Activated gamma-delta T cell treated with anti-CD3 and anti-CD28 coated beads, Interleukin-2, amount 50 U/mL, for 16 hours (primary cell): ENCODE measurements at regions not wholly inside any gene's neighbourhood (a gene's known extent, or its start where the extent isn't known, plus 50 kb on each side); places are given as distances from the start of the nearest gene placed in this dataset.
"Not testable (repeated sequence)": the region's sequence is repeated elsewhere in the genome, so short reads cannot be mapped to it uniquely, and the experiment has no call there.

Experiments used
- DNase-seq: peaks from one replicate; pipeline ENCODE4 v3.0.0-alpha.2; 2020; ENCODE audit warnings: low read depth

DNA sequence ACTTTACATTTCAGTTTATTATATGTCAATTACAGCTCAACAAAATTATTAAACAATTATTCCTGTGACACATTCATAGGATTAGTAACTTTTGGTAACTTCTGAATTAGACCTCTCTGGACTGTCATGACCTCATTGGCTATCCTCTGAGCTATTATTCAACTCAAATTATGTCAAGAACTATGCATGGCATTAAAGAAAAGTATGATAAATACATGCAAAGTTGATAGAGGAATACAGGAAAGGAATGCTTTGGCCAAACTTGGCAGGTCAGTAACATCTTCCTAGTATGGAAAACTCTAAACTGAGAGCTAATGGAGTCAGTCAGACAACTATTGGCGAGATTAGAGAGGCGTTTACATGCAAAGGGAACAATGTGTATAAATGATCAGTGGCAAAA is 158.4 kb downstream of the DUSP10 start:
- DNase-seq = no peak

- not testable (repeated sequence) for DNase-seq
Measured at GRCh38 chr1:221587013-221587412, 154.9 kb downstream of the DUSP10 start.

DNA sequence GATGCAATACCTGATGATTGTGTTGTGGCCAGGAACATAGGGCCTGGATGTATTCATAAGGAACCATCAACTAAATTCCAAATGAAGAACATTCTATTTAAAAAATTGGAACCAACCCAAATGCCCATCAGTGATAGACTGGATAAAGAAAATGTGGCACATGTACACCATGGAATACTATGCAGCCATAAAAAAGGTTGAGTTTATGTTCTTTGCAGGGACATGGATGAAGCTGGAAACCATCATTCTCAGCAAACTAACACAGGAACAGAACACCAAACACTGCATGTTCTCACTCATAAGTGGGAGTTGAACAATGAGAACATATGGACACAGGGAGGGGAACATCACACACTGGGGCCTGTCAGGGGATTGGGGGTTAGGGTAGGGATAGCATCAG is 150.6 kb downstream of the DUSP10 start:
- DNase-seq = not testable (repeated sequence)

DNA sequence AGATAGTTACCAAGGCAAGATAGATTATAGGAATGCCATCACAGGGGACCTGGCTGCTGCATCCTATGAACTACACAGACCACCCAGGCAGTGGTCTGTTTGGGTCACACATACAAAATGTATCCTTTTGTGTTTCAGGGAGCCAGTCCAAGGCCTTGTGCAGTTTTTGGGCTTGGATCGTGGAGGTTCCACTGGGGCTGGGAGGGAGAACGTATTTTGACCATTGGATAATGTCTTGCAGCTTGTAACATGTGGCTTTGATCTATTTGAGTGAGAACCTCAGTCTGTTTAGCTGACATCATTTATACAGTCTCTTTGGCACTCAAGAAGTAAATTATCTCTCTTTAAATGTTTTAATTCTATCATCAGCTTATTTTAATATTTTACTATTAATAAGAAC is 147.3 kb downstream of the DUSP10 start:
- DNase-seq = no peak

DNA sequence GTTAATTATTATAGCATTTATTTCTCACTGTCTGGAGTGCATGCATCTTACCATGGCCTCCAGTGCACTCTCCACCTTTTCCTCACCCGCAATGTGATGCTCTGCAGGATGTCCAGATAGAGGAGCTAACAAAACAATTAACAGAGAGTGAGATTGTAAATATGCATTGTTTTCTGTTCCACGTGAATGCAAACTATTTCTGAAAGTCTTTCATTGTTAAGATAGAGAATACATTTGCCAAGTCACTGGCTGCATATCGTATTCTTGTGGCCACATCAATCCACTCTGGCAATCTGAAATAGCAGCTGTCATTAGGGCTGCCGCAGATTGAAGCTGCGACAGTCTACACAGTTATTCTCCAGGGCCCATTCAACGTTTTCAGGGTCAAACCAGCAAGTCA is 143.8 kb downstream of the DUSP10 start:
- DNase-seq = no peak

DNA sequence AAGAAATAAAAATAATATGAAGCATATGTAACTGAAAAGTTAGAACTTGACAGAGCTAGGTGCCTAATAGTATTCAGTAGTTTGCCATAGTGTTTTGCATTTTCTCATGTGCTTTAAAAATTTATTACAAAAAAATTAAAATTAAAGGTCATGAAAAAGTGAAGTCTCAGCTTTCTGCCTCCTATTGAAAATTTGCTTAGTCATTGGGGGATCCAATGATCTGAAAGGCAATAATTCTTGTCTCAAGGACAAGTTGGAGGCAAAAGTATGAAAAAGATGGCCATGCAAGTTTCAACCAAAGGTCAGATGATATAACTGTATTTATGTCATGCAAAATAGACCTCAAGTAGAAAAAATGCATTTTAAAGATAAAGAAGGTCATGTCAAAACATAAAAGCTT is 140.7 kb downstream of the DUSP10 start:
- DNase-seq = no peak

DNA sequence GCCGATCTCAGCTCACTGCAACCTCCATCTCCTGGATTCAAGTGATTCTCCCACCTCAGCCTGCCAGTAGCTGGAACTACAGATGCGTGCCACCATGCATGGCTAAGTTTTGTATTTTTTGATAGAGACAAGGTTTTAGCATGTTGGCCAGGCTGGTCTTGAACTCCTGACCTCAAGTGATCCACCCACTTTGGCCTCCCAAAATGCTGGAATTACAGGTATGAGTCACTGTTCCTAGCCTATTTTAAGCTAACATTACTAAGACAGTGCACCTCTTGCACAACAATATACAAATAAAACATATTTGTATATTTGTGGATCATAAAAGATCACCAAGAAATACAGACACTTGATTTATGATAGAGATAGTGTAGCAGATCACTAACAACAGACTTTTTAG is 139.1 kb downstream of the DUSP10 start:
- DNase-seq = no peak

GRCh38 chr1:221604390-221604789 is 137.5 kb downstream of the DUSP10 start:
- not testable (repeated sequence) for DNase-seq

- DNase-seq = no peak
Measured at GRCh38 chr1:221604948-221605347, 136.9 kb downstream of the DUSP10 start.

- DNase-seq = no peak
Measured at GRCh38 chr1:221605569-221605968, 136.3 kb downstream of the DUSP10 start.

DNA sequence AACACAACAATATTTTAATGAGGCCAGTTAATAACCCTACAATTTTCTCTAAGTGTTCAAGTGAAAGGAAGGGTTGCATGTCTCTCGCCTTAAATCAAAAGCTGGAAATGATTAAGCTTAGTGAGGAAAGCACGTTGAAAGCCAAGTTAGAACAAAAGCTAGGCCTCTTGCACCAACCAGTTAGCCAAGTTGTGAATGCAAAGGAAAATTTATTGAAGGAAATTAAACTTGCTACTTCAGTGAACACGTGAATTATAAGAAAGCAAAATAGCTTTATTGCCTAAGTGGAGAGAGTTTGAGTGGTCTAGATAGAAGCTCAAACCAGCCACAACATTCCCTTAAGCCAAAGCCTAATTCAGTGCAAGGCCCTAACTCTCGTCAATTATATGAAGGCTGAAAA is 135.6 kb downstream of the DUSP10 start:
- DNase-seq = no peak

- DNase-seq = no peak
Measured at GRCh38 chr1:221608835-221609320, 133.0 kb downstream of the DUSP10 start.

DNA sequence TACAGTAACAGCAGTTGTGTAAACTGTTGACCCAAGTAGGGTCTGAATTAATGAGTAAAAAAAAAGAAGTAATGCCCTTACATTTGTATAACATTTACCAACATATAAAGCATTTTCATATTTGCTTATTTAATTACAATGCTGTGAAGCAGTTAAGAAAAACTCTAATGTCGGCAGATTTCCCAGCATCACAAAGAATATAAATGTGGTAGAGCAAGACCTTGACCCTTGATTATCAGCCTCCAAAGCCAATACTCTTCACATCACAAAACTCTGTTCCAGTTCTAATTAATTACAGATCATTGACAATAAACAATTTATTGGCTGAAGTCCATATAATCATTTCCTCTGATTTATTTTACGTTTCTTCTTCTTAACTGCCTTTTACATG is 130.2 kb downstream of the DUSP10 start:
- no peak for DNase-seq

GRCh38 chr1:221612047-221612777 is 129.7 kb downstream of the DUSP10 start:
- DNase-seq = no peak

DNA sequence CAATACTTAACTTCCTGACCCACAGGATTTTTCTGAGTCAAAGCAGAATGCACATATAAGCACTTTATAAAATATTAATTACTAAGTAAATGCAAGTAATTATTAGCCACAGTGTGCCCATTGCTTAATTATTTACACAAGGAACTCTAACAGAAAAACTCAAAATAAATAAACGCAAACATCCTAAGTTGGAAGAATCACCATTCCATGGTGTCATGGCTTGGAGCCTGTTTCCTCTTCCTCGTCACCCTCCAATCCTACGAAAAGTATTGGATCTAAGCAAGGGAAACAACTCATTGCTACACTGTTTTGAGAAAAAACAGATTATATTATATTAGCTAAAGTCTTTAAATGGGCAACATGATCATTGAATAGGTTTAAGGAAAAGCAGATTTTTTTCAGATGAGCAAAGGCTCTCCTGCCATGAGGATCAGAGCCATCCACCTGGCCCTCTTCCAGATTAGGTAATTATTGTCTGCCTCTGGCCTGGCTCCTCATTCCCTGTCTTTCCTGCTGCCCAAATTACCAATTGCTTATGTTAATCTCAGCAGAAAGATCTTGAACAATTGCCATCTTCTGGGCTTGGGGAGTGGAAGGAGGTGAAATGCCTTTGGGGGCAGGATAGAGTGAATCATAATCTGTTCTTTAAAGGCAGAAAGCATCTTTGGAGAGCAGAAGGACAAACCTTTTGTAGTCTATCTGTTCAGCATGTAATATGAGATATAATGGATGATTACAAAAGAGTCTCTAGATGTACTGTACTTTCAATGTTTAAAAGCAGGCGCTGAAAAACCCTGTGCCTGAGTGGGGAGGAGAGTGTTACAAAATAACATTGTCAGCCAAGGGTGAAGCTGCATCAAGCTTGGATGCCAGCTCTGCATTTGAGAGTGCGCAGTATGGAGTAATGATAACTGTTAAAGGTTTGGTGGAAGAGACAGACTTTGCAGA is 121.2 kb downstream of the DUSP10 start:
- DNase-seq = no peak

DNA sequence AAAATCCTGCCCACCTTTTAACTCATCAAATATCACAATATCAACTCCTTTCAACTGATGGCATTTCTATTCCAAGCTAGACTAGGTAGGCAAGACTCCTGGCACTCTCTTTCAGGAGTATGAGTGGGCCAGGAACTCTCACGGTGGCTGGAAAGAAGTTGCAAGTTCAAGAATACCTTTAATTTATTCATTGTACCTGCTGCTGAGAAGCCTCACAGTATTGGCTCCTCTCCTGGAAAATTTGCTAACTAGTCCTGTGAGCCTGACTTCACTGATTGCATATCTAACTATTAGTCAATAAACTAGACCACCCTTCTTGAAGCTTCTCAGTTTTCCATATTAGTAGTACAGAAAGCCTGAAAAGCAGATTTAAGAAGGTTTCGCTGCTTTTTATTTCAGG is 120.2 kb downstream of the DUSP10 start:
- DNase-seq = no peak

GRCh38 chr1:221622389-221622788 is 119.5 kb downstream of the DUSP10 start:
- DNase-seq = no peak

GRCh38 chr1:221625026-221625425 is 116.9 kb downstream of the DUSP10 start:
- DNase-seq = no peak

DNA sequence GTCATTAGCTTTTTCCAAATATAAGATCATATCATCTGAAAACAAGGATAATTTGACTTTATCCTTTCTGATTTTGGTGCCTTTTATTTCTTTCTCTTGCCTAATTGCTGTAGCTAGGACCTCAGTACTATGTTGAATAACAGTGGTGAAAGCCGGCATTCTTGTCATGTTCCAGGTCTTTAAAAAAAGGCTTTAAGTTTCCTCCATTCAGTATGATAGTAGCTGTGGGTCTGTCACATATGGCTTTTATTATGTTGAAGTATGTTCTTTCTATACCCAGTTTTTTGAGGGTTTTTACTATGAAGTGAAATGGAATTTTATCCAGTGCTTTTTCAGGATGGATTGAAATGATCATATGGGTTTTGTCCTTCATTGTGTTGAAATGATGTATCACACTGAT is 115.8 kb downstream of the DUSP10 start:
- no peak for DNase-seq

- DNase-seq = no peak
Measured at GRCh38 chr1:221630236-221630635, 111.7 kb downstream of the DUSP10 start.

DNA sequence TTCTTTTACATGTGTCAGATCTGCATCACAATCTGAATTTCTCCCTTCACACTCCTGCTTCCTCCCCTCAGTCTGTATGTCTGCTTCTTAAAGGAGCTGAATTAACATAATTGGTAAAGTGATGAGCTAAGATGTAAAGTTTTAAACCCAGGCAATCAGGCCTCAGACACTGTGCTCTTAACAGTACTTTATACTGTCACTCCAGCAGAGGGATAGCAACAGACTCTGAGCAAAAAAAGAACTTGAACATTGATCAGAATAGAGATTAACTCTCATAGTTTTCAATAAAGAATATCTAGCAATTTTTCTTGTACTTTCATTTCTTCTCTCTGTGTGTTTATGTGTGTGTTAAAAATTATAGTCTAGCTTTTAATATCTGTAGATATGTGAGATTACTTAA is 110.3 kb downstream of the DUSP10 start:
- DNase-seq = no peak

DNA sequence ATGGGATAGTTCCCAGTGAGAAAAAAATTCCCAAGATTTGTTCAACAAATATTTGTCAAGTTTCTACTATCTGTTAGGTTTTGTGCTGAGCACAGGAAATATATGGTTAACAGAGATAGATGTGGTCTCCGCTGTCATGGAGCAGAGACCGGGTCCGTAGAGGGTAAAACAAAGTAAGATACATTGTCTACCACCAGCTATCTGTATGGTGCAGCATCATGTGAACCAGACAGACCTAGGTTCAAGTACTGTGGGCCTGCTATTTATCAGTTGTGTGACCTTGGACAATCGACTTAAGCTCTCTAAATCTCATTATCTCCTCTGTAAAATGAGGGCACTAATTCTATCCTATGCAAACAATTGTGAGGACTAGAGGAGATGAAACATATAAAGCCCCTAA is 109.8 kb downstream of the DUSP10 start:
- no peak for DNase-seq

GRCh38 chr1:221633841-221634409 is 108.0 kb downstream of the DUSP10 start:
- no peak for DNase-seq
